Ovary (tissue), 7 donors: ENCODE measurements at regions not wholly inside any gene's neighbourhood (a gene's known extent, or its start where the extent isn't known, plus 50 kb on each side); places are given as distances from the start of the nearest gene placed in this dataset.

ENCODE experiments used
- DNase-seq, 5 donors: peaks; one replicate each; pipeline ENCODE4 v3.0.0-alpha.2; 2019 to 2020
- H3K27ac ChIP-seq, 2 donors: fragments of 200-600 bp; one replicate each; pipeline versions ENCODE4 v1.5.1 to v1.8.0; 2019 to 2022
- H3K27me3 ChIP-seq: fragments of 200-600 bp; one replicate; pipeline ENCODE4 v1.8.0; 2022
- H3K36me3 ChIP-seq: fragments of 200-600 bp; sonication (generic); one replicate; pipeline ENCODE4 v1.5.1; 2019
- H3K4me1 ChIP-seq: one replicate; pipeline ENCODE4 v1.8.1; 2013; ENCODE audit warnings: mild to moderate bottlenecking, moderate library complexity; ENCODE audit not compliant: insufficient read depth
- H3K4me3 ChIP-seq: fragments of 200-600 bp; sonication (generic); one replicate; pipeline ENCODE4 v1.5.1; 2017
- H3K9me3 ChIP-seq, 2 donors: fragments of 200-600 bp in 1 of 2; sonication (generic) in 1 of 2; one replicate each; pipeline versions ENCODE4 v1.5.1 to v1.8.1; 2013 to 2019; ENCODE audit warnings: mild to moderate bottlenecking in 1 of 2, moderate library complexity in 1 of 2
- EP300 ChIP-seq: sonication (generic); formaldehyde crosslinking; IDR thresholded peaks from one replicate; pipeline ENCODE4 v1.6.1; 2017; ENCODE audit warnings: antibody characterized with exemption
- POLR2A ChIP-seq: fragments of 450-650 bp; IDR thresholded peaks from one replicate; pipeline ENCODE4 v1.6.1; 2017; ENCODE audit warnings: antibody characterized with exemption, mild to moderate bottlenecking, moderate library complexity
- WGBS, 3 donors: extraction: QIAGEN DNeasy Blood & Tissue Kit in 1 of 3; methylation state at CpG; one replicate each; pipeline versions ENCODE4 v1.1.5 to v1.1.7; 2013 to 2017; 5-methylcytosine and 5-hydroxymethylcytosine counted together
- intact Hi-C, 4 donors: fragments of 100-400 bp; cut with DNase I; formaldehyde crosslinking; loops; one replicate each; pipeline versions ENCODE4 v1.11.0 to v1.15.1; 2022 to 2023
- TF ChIP-seq, protein P1 (sequence below), 3 donors: fragments of 450-650 bp in 2 of 3; fragments of 200-600 bp in 1 of 3; IDR thresholded peaks; one replicate each; pipeline versions ENCODE4 v1.5.1 to v1.8.0; 2016 to 2022; ENCODE audit warnings: antibody characterized with exemption in 3 of 3, mild to moderate bottlenecking in 1 of 3
- donor health status: DM: no; HTN: no; CAD: no; lungs with moderate emphysema.
- donor health status: DM: no; HTN: no; CAD: no.
- donor health status: Bipolar disorder and iron deficiency.
- donor health status: DM: no; HTN: no; CAD: no.
- donor health status: DM: yes; HTN: yes; CAD: no.

DNA sequence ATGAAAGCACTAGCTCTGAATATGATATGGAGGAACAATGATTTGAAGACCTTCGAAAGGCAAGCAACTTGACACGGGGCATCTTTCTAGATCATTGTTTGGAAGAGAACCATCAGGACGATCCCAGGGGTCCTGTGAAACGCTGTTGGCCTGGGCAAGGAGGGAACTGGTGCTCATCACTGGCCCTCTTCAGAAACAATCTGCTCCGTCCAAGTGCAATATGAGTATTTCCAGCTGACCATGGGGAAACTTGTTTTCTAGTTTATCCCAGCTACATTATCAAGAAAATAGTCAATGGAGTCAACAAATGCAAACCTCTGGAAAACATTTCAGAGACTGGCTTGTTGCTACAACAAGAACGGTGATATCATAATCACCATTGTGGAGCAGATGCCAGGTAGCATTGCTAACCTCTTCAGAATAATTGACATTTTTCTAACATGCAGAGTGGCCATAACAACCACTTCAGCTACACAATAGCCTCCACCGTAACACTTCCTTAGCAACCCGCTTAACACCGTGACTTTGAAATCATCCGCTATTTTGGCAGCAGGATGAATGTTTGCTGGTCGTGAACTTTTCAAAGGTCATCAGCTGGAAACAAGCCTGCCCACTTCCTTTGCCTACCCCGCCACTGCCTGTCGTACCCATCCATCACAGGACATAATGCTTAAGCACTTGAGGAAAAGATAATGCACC lies 112.0 kb upstream of the PDE10A start:
- Histone ChIP-seq H3K9me3 (no peaks in the 10 kb centered on the region), H3K27me3 (no peaks in the 10 kb centered on the region), H3K36me3 (no peaks in the 10 kb centered on the region), H3K27ac (no peak overlapping the region), H3K4me1 (no peaks in the 10 kb centered on the region), H3K4me3 (no peak overlapping the region)
- 46 to 63% (median 49%) methylated on average over 13 of the region's 13 CpGs for WGBS, 3 donors
- TF ChIP-seq EP300 = no peak
- no peak for TF ChIP-seq POLR2A
- TF ChIP-seq, protein P1, sequence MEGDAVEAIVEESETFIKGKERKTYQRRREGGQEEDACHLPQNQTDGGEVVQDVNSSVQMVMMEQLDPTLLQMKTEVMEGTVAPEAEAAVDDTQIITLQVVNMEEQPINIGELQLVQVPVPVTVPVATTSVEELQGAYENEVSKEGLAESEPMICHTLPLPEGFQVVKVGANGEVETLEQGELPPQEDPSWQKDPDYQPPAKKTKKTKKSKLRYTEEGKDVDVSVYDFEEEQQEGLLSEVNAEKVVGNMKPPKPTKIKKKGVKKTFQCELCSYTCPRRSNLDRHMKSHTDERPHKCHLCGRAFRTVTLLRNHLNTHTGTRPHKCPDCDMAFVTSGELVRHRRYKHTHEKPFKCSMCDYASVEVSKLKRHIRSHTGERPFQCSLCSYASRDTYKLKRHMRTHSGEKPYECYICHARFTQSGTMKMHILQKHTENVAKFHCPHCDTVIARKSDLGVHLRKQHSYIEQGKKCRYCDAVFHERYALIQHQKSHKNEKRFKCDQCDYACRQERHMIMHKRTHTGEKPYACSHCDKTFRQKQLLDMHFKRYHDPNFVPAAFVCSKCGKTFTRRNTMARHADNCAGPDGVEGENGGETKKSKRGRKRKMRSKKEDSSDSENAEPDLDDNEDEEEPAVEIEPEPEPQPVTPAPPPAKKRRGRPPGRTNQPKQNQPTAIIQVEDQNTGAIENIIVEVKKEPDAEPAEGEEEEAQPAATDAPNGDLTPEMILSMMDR (IDR thresholded peaks at IDR 0.05) = no peak
- intact Hi-C loops = no loop called here
- DNase-seq = no peak

DNA sequence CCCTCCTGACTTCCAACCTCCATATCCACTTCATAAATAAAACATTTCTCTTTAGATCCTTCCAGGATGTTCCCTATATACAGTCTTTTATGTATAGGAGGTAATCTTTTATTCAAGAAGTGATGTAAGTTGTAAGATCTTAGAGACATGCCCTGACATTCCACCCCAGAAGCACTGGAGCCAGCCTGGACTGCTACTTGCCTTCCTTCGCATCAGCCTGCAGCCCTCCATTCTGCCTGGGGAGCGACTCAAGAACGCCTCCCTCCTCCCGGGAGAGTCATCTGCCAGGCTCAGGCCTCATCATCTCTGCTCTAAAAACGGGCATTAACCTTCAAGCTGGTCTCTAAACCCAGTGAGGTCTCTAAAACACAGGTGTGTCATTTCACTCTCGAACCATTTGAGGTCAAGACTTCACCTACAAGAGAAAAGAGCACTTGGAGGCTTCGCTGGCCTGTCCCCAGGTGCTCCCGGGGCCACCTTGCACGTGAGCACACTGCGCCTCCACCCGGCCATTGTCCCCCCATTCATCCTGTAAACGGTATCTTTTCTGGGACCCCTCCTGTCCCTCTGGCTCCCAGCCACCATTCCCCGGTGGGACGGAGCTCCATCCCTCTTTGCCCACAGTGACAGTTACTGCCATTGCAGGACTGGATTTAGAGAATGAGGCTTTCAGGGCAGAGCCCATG lies 107.5 kb upstream of the PDE10A start:
- no peaks in the 10 kb centered on the region for H3K36me3 ChIP-seq
- intact Hi-C loops = no loop called here
- H3K9me3 ChIP-seq = no peaks in the 10 kb centered on the region
- no peaks in the 10 kb centered on the region for H3K27me3 ChIP-seq
- TF ChIP-seq POLR2A = no peak
- TF ChIP-seq, protein P1 (IDR thresholded peaks at IDR 0.05) = no peak
- TF ChIP-seq EP300 = no peak
- no peak overlapping the region for H3K27ac ChIP-seq
- no peak for DNase-seq
- H3K4me3 ChIP-seq = no peak overlapping the region
- 84 to 85% (median 84%) methylated on average over 14 of the region's 14 CpGs for WGBS, 3 donors
- no peaks in the 10 kb centered on the region for H3K4me1 ChIP-seq

GRCh38 chr6:165769884-165770283 lies 106.8 kb upstream of the PDE10A start:
- no peaks in the 10 kb centered on the region for H3K36me3 ChIP-seq
- 59 to 69% (median 65%) methylated on average over 3 of the region's 3 CpGs for WGBS, 3 donors
- H3K9me3 ChIP-seq = no peaks in the 10 kb centered on the region
- no peaks in the 10 kb centered on the region for H3K4me1 ChIP-seq
- intact Hi-C loops = no loop called here
- H3K27ac ChIP-seq = no peak overlapping the region
- no peak for TF ChIP-seq EP300
- DNase-seq = no peak
- H3K27me3 ChIP-seq = no peaks in the 10 kb centered on the region
- no peak overlapping the region for H3K4me3 ChIP-seq

DNA sequence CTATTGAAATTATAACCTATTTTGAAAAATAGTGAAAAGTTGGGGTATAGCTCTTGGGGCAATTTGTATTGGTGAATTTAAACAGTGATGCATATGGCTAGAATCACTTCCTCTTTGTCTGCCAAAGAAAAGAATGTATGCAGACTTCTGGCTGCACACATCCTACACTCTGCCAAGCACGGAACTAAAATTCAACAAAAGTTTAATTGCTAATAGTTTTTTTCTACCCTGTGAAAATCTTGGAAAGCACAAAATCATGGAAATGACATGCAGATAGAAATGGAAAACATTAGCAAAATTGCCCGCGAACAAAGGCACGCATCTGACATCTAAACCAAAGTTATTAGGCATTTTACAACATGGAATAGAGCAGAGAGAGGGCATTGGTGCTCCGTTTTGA lies 106.4 kb upstream of the PDE10A start:
- no peaks in the 10 kb centered on the region for H3K36me3 ChIP-seq
- no peak overlapping the region for H3K4me3 ChIP-seq
- intact Hi-C loops = no loop called here
- DNase-seq = no peak
- H3K27ac ChIP-seq = no peak overlapping the region
- TF ChIP-seq, protein P1 (IDR thresholded peaks at IDR 0.05) = no peak
- TF ChIP-seq EP300 = no peak
- no peak for TF ChIP-seq POLR2A
- H3K27me3 ChIP-seq = no peaks in the 10 kb centered on the region
- H3K4me1 ChIP-seq = no peaks in the 10 kb centered on the region
- no peaks in the 10 kb centered on the region for H3K9me3 ChIP-seq
- WGBS, 3 donors = 77 to 83% (median 78%) methylated on average over 5 of the region's 5 CpGs

GRCh38 chr6:165768961-165769360 lies 105.9 kb upstream of the PDE10A start:
- no peaks in the 10 kb centered on the region for H3K9me3 ChIP-seq
- H3K4me3 ChIP-seq = no peak overlapping the region
- 63 to 80% (median 71%) methylated on average over 1 of the region's 1 CpG for whole genome bisulfite sequencing, 3 donors
- intact Hi-C loops = no loop called here
- no peak for DNase-seq
- no peak overlapping the region for H3K27ac ChIP-seq
- no peaks in the 10 kb centered on the region for H3K36me3 ChIP-seq
- H3K27me3 ChIP-seq = no peaks in the 10 kb centered on the region
- no peaks in the 10 kb centered on the region for H3K4me1 ChIP-seq
- TF ChIP-seq EP300 = no peak
